PC-3 (cell line): ENCODE measurements at regions not wholly inside any gene's neighbourhood (a gene's known extent, or its start where the extent isn't known, plus 50 kb on each side); places are given as distances from the start of the nearest gene placed in this dataset.

Experiments
- CTCF ChIP-seq: fragments of 300-600 bp; sonication (generic); conservative IDR thresholded peaks from 2 replicates; pipeline ENCODE4 v1.5.1; 2017; ENCODE audit warnings: antibody characterized with exemption, low read depth, mild to moderate bottlenecking, low read length
- EZH2 ChIP-seq: fragments of 300-600 bp; sonication (generic); IDR thresholded peaks from one replicate; pipeline ENCODE4 v1.6.1; 2017; ENCODE audit warnings: antibody characterized with exemption, mild to moderate bottlenecking, low read length; ENCODE audit not compliant: unreplicated experiment

- TF ChIP-seq EZH2 (no peak), CTCF (no peak)
Measured at GRCh38 chr12:77575376-77575919, 255.2 kb upstream of the NAV3 start.
